COLO668 (cell line): ENCODE measurements at regions not wholly inside any gene's neighbourhood (a gene's known extent, or its start where the extent isn't known, plus 50 kb on each side); places are given as distances from the start of the nearest gene placed in this dataset.

Experiments used
- DNase-seq: peaks from one replicate; lab custom pipeline; 2025; ENCODE audit not compliant: unreplicated experiment; lab: John Stamatoyannopoulos, UW

DNA sequence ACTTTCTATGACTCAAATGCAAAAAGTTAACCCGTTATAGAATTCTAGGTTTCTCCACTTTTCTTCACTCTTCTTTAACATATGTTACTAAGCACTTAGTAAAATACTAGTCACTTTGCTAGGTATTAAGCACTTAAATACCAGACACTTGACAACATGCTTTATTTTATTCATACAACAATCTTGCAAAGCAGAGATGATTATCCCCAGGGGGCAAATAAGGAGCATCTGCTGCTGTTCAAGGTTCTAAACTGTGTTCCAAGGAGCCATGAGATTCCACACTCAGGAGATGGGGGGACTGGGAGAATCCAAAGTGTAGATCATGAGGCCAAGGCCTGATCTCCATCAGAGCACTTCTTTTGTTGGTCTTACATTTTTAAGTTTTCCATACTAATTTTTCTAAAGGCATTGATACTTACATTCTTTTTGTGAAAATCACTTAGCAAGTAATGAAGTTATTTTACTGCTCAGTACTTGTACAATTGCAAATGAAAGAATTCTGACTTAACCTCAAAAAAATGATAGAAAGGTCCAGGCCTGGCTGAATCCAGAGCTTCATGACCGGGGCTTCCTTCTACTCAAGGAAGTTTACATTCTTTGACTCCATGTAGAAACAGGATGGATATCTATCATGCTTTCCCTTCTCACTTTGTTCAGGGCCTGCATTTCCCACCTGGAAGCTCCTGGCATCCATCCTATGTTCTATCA is 504.4 kb upstream of the WWC1 start:
- no peak for DNase-seq

DNA sequence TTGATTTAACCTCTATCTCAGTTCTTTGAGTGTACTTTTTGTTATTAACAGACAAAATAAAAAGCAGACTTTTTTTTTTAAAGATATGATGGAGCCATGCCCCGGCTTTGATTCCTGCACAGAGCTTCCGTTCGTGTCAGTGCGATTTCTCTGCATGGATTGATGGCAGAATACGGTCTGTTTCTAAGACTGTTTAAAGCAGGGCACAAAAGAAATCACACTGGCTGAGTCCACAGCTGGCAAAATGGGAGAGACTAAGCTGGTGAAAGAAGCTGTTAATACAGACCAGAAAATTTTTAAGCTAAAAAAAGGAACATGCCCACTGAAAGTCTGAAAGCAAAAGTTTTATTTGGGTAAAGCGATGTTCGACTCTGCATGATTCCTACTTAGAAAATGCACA is 501.4 kb upstream of the WWC1 start:
- no peak for DNase-seq

DNA sequence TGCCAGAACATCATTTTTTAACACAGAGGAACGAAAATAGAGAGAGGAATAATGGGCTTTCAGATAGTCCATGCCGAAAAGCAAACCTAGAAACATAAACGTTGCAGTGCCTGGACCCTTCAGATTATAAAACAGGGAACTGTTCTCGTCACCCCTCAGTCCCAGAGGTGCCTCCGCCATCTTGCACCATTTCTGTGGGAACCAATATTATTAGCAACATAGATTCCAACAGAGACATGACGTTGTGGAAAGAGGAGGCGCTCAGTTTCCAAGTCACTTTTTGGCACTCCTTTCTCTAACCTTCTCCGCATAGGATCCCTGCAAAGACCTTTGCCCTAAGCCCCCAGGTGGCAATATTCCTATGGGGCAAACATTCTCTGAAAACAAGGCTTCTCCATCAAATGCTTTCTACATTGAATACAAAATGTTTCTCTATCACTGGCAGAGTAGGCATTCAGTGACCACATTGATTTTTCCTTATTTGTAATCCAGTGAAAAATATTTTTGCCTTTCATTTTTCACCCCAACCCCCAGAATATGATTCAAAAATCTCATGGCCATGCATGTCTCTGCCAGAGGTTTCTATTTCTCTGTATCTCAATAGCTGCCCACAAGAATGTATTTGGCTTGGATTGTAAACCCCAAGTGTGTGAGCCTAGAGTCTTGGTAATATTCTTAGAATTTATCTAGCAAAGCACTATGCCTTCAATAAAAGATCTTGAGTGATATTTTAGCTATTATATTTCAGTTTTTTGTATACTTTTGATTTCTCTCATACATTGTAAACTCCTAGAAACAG is 500.8 kb upstream of the WWC1 start:
- no peak for DNase-seq

DNA sequence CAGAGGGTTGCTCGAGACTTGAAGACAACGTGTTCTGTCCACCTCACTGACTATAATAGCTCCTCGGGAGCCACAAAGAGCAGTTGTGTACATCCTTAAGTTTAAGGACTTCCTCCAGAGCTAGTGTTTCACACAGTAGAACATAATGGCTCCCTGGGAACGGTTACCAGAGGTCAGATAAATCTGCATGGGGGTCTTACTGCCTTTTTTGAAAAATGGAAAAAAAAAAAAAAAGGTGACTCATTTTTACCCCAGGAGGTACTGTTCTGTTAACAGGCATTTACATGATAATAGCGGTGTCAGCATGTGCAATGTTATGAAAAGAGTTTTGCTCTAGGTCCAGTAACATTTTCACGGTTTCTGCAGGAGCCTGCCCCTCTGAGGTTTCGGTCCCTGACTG is 498.9 kb upstream of the WWC1 start:
- DNase-seq, result no peak

DNA sequence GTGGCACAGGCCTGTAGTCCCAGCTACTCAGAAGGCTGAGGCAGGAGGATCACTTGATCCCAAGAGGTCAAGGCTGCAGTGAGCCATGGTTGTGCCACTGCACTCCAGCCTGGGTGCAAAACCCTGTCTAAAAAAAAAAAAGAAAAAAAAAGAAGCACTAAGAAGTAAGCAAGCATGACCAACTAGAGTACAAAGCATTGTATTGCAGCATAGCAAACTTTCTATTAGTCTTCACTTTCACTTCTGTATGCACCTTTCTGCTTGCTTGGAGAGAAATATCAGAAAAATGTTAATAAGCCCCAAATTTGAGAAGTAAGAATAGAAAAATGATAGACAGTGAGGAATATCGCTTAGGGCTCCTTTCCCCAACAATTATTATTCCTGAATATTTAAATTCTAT is 497.7 kb upstream of the WWC1 start:
- no peak for DNase-seq

DNA sequence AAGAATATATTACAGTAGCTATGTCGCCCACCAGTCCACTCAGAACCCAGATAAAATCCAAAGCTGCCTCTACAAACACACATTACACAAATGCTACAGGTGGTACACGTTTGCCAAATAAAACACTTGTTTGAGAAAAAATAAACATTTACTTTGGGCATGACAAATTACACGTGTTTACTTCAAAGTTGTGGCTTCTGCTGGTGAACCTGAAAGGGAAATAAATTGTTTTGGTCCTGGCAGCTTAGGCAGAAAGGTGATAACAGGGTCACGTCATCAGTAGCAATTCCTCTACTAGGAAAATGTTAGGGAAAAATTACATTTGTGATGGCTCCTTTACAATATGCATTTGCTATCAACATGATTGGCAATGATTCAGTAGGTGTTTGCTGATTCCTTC is 497.3 kb upstream of the WWC1 start:
- no peak for DNase-seq

DNA sequence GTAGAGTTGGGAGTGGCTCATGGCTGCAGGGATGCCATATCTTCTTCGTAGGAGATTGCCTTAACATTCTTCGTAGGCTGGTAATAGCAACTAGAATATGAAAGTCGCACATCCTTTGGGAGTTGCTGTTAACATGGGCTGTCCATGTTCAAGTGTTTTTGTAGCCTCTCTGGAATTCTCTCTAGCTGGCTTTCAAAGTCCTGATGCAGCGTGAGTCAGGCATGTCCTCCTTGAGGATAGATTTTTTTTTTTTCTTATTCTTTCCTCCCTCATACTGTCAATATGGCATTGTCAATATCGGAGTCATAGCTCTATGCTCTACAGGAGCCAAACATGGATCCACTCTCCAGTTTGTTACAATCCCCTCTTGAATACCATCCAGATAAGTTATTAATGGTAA is 494.8 kb upstream of the WWC1 start:
- no peak for DNase-seq

DNA sequence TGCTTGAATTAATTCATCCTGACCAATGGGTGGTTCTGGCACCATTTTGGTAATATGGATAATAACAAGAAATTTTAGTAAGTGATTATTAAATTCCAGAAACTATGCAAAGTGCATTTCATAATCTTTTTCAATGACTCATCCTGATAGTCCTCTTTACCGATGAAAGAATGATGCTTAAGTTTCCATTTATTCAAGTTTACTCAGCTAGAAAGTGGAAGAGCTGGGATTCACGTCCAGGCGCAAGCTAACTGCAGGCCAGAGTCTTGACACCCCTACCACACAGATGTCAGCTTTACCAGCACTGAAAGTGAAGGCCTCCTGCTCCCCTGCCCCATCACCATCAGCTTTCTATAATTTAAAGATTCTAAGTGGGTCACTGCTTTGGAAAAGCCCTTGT is 493.5 kb upstream of the WWC1 start:
- DNase-seq, result no peak

DNA sequence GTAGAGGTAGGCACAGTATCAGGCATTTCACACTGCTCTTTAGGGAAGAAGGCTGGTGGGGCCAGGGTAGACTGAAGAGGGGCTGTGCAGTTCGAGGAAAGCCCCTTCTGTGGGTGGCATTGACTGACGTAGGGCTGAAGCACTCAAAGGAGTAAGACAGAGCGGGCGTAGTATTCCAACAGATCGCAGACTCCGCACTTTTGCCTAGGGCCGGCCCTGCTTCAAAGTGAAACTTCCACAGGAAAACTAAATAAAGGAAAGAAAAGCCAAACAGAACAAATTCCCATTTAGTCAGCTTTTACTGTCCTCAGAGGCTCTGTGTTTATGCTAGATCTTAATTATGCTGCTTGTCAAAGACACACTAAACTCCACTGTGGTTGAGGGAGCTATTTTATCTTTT is 493.0 kb upstream of the WWC1 start:
- no peak for DNase-seq

DNA sequence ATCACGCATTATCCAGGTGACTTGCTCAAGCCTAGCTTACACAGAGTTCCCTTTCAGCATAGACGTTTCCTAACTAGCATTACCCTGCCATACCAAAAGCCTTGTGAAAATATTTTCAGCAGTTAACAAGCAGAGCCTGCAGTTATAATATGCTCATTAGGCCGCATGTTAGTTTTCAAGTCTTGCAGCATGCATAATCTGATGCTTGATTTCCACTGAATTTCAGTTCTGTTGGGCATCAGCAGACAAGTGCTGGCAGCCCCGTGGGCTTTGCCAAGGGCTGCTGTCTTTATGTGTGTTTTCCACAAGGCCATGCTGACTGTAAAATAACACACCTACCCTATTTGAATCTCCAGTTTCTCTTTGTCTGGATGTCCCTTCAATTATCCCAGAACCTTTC is 491.0 kb upstream of the WWC1 start:
- no peak for DNase-seq

DNA sequence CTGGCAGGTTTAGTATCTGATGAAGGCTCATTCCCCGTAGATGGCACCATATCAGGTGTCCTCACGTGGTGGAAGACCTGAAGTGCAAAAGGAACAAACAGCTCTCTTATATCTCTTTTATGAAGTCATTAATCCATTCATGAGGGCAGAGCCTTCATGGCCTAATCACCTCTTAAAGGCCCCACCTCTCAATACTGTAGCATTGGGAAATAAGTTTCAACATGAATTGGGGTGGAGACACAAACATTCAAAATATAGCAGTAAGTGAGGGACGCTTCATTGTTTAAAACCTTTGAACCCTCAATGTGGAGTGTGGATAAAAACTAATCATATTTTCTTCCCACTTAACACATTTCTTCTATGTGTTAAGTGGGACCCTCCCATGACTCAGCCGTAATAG is 489.4 kb upstream of the WWC1 start:
- no peak for DNase-seq

DNA sequence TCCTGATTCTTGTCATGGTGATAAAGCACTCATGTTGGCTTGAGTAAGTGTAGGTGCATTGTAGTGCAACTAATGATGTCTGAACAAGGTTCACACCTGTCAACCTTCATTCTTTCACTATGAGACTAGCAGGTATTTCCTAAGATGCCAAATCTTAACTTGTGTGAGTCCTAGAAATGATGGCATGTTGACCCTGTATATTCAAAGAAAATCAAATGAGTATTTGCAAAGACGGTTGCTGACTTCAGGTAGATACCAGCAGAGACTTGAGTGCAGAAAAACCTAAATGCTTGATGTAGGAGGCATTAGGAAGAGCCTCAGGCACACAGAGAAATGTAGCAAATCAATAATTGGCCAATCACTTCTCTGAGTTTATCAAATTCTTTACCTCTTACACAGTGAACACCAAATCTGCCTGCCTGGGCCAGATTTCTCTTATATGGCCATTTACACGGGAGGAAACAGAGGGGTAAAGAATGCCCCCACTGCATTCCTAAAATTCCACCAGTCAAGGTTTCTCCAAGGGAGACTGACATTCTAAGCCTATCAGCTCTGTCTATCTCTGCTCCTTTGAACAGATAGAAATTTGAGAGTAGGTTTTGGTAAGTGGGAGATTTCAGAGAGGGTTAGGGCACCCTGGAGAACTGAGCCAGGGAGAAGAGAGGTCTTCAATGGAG is 488.6 kb upstream of the WWC1 start:
- DNase-seq, result no peak

DNA sequence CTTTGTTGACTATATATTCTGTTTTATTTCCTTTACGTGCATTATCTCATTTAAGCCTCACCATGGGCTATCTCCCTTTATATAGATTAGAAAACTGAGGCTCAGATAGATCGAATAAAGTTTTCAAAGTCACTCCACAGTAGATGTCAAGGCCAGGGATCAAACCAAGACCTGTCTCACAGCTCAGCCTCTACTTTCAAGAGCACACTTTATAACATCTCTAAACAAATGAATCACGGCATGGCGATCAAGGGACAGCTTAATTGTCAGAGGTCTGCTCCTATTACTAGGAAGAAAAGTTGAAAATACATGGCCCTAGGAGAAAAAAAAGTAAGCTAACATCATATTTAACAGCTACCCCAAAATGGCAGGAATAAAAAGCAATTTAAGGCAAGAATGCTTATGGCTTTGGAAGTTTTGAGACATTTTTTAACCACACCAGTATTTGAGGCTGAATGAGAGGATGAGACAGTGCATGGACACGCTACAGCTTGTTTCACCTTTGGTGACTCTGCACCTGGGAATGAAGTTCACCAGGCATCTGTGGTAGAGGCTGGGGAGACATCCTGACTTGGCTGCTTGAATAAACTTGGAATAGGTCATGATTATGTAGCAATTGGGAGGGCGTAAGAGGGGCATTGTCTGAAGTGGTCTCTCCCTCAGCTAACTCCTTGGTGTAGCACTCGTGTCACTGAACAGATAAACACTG is 486.8 kb upstream of the WWC1 start:
- DNase-seq, result no peak

DNA sequence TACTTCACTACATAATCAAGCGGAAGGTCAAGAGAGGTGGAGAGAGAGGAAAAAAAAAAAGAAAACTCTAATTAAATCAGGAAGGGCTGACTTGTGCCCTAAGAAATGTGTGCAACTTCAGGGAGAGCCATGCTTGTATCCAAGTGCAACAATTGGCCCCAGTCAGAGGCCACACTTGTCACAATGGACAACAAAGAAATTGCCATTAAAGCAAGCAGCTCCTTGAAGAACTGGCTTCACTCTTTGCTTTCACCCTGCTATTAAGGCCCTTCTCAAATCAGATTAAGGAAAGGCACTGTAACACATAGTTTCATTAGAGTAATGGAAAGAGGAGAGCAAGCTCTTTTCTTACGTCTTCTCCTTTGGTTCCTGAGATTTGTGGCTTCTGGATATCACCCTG is 480.9 kb upstream of the WWC1 start:
- DNase-seq, result no peak

DNA sequence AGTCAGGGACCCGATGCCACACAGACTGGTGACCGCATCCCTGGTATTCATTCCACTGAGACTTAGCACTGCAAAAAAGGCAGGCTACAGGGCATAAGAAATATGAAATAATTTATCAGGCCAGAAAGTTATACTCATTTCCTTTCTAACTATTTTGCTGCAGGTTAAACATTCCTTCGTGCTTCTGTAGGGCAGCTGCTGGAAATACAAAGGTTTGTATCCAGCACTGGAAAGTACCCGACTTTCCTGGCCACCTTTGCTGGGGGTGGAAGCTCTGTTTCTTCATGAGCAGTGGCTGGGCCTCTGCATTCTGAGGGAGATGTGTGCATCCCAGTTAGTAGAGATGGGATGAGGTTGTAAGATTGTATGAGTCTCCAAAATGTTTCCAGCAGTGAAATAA is 478.6 kb upstream of the WWC1 start:
- no peak for DNase-seq

DNA sequence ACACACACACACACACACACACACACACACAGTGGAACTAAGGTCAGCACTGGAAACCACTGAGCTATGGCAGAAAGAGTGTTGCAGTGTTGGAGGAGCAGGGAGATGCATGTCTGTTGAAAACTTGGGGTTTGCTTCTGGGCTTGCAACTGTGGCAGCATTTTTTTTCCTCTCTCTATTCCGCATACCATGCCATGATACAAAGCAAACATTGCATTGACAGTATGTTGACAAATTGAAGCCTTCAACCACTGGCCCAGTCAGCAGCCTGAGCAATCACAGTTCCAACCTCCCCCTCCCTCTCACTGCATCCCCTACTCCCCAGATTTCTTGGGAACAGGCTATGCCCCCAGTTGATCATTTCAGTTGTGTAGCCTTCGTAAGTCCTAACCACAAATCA is 478.1 kb upstream of the WWC1 start:
- no peak for DNase-seq

DNA sequence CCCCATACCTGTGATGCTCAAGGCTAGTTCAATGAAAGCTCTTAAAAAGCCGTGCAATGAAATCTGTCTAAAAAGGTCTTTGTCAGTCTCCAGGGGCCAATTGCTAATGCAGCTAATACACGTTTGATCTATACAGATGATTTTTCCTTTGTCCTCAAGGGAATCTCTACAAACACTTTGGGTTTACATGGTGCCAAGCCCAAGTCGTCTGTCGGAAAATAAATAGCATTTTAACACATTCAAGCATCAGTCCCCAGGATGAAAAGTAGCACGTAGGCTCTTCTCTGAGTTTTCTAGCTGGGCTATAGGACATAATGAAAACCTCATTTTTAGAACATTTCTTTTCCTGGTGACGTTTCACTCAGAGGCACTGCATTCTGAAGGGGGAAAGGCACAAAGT is 477.4 kb upstream of the WWC1 start:
- no peak for DNase-seq

DNA sequence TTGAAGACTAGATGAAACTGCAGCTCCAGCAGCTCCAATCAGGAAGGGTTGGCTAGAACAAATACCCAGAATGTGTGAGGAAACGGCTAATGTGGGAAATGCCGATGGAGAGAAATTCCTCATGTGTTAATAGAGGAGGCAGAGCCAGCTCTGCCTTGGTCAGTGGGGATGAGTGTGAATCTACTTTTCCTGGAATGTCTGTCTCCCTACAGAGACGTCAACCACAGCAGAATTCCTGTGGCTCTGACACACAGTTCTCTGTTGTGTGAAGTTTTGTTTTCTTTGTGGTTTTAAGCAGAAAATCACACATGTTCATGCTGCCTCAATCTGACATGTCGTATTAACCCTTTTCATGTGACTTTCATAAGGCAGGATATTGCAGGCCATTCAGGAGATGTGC is 476.6 kb upstream of the WWC1 start:
- DNase-seq, result no peak

DNA sequence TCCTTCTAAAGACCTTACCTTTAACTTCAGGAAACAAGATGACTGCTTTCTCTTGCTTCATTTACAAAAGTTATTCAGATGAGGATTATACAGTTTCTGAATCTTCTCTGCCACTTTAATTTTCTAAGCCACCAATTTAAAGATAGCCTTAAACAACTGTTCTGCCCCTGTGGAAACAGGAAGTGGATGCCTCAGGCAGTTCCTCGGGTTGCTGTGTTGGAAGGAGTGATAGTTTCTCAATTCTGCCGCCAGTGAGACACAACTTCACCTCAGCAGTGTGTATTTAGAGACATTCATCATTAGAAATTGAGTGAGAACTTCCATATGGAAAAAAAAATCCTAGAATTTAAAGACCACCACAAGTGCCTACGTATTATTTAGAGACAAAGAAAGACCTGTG is 475.1 kb upstream of the WWC1 start:
- DNase-seq, result no peak

DNA sequence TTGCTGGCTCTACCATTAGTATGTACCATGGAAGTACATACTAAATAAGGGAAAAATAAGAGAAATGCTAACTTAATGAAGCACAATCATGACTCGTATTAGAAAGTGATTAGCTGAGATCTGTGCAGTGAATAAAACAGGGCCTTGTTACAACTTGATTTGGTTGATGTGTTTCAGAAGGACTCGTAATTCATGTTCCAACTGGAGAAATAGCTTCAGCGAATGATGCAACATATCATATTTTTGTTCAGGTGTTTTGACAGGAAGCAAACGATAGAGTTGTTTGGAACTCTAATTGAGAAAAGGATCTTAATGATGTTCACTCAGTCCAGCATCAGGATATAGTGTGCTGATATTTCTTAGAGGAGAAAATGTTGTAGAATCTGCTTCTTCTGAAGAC is 474.6 kb upstream of the WWC1 start:
- DNase-seq, result no peak

DNA sequence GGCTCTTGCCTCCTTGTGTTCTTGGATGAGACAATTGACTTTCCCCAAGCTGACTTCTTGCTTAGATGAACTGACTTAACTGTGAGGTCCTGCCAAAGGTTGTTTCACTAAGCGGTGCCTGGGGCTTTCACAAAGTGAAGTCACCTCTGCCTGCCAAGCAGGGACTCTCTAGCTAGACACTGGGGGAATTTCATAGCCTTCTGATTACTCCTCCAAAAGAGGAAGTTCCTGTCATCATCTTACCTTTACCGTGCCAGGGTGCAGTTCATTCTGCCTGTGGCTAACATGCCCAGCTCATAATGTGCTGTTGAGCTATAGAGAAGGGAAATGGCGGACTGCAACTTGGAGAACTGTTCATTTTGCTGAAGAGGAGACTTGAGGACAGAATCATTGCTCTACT is 472.0 kb upstream of the WWC1 start:
- DNase-seq, result no peak
